ENCODE measurements at regions not wholly inside any gene's neighbourhood (a gene's known extent, or its start where the extent isn't known, plus 50 kb on each side); places are given as distances from the start of the nearest gene placed in this dataset.
A peak's percentile ranks its signal among the peaks of the same experiment; 100 is the strongest.

- TF ChIP-seq, protein P1, sequence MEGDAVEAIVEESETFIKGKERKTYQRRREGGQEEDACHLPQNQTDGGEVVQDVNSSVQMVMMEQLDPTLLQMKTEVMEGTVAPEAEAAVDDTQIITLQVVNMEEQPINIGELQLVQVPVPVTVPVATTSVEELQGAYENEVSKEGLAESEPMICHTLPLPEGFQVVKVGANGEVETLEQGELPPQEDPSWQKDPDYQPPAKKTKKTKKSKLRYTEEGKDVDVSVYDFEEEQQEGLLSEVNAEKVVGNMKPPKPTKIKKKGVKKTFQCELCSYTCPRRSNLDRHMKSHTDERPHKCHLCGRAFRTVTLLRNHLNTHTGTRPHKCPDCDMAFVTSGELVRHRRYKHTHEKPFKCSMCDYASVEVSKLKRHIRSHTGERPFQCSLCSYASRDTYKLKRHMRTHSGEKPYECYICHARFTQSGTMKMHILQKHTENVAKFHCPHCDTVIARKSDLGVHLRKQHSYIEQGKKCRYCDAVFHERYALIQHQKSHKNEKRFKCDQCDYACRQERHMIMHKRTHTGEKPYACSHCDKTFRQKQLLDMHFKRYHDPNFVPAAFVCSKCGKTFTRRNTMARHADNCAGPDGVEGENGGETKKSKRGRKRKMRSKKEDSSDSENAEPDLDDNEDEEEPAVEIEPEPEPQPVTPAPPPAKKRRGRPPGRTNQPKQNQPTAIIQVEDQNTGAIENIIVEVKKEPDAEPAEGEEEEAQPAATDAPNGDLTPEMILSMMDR (IDR thresholded peaks at IDR 0.05; ENCODE audit: low read depth, low read length): no peak
- H3K4me3 ChIP-seq (ENCODE audit: low read depth, low read length): no peak overlapping the region
- in situ Hi-C loops (cut with HindIII; ENCODE audit: low sequenced_read_pairs): no loop called here
- no peak for DNase-seq (ENCODE audit: low read depth, low spot score)
Observed at GRCh38 chr11:25980091-25980490, 351.8 kb upstream of the ANO3 start.

DNA sequence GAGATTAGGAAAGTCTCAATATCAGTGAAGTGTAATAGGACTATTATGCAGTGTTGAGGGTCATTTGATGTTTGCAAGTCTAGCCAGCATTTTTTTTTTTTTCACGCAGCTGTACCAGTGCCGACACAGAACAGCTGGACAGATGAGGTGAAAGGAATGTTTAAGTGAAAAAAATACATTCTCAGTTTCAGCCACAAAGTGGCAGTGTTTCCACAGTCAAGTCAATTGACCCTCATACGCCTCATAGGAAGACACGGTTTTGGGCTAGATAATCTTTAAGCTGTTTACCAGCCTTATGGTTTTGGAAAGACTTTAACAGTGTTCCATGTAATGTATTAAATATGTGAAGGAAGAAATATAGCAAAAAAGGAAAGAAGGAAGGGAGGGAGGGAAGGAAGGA is 349.9 kb upstream of the ANO3 start:
- in situ Hi-C loops (cut with HindIII; ENCODE audit: low sequenced_read_pairs): no loop called here
- no peak overlapping the region for H3K4me3 ChIP-seq (ENCODE audit: low read depth, low read length)
- TF ChIP-seq, protein P1 (IDR thresholded peaks at IDR 0.05; ENCODE audit: low read depth, low read length): peak; percentile 48
- DNase-seq (ENCODE audit: low read depth, low spot score): peak; percentile 71

DNA sequence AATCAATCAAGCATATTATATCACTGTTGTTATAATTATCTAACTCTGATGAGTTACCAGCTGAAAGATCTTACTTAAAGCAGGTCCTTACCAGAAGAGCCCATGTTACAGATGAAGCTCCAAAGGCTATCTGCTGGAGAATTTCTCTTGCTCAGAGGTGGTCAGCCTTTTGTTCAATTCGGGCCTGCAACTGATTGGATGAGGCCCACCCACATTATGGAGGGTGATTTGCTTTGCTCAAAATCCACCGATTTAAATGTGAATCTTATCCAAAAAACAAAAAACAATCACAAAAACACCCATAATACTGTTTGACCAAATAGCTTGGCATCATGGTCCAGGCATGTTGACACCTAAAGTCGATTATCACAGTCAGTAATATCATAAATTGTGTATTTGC is 348.6 kb upstream of the ANO3 start:
- DNase-seq (ENCODE audit: low read depth, low spot score): no peak
- TF ChIP-seq, protein P1 (IDR thresholded peaks at IDR 0.05; ENCODE audit: low read depth, low read length): no peak
- in situ Hi-C loops (cut with HindIII; ENCODE audit: low sequenced_read_pairs): no loop called here
- no peak overlapping the region for H3K4me3 ChIP-seq (ENCODE audit: low read depth, low read length)

DNA sequence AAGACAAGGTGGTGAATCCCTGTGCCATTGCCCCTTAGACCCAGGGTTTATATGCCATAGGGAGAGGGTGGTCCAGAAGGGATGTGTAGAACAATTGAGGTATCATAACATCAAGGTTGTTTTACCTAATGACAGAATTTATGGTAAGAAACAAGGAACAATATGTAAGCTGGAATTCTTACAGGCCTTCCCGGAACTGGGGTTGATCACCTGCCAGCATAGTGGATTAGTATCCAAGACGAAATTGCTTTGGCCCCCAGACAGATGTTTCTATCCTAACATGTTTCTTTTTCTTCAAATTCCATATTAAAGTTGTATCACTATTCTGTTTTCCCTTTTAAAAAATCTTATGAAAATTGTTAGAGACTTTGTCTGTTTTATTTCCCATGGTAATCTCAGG is 343.8 kb upstream of the ANO3 start:
- TF ChIP-seq, protein P1 (IDR thresholded peaks at IDR 0.05; ENCODE audit: low read depth, low read length): no peak
- H3K4me3 ChIP-seq (ENCODE audit: low read depth, low read length): no peak overlapping the region
- in situ Hi-C loops (cut with HindIII; ENCODE audit: low sequenced_read_pairs): no loop called here
- DNase-seq (ENCODE audit: low read depth, low spot score): no peak

GRCh38 chr11:25990406-25990805 is 341.5 kb upstream of the ANO3 start:
- H3K4me3 ChIP-seq (ENCODE audit: low read depth, low read length): no peak overlapping the region
- in situ Hi-C loops (cut with HindIII; ENCODE audit: low sequenced_read_pairs): no loop called here
- no peak for DNase-seq (ENCODE audit: low read depth, low spot score)
- TF ChIP-seq, protein P1 (IDR thresholded peaks at IDR 0.05; ENCODE audit: low read depth, low read length): no peak

DNA sequence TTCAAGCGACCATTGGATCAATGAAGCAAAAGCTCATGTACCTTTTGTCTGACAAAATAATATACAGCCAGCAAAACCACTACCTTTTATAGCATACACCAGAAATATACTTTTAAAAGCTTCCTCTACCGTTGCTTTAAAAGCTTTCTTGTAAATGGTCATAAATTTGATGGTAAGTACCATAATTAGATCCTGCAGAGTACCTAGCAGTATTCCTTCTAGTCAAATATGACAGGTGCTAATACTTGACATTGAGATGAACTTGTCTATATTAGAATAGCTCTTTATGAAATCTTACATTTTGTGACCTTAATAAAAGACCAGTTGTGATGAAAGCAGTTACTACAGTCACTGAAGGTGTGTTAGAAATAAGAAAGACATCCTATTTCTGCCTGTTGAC is 340.5 kb upstream of the ANO3 start:
- no peak for DNase-seq (ENCODE audit: low read depth, low spot score)
- no peak overlapping the region for H3K4me3 ChIP-seq (ENCODE audit: low read depth, low read length)
- in situ Hi-C loops (cut with HindIII; ENCODE audit: low sequenced_read_pairs): no loop called here
- TF ChIP-seq, protein P1 (IDR thresholded peaks at IDR 0.05; ENCODE audit: low read depth, low read length): no peak

DNA sequence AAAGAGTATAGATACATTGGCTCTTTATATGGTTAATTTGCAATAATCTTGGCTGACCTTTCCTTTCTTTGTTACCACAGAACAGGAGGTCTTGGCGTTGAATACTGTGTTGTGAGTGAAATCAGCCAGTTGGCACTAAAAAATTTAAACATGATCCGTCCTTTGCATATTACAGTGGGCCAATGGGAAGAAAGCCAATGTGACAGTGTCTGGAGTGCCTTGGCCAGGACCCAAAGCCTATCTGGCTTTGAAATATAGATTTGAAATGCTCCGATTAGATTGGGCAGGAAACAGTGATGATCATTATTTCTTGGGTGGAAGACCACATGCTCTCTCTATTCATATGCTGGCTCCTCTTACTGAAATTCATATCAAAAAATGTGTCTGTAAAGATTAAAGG is 339.6 kb upstream of the ANO3 start:
- H3K4me3 ChIP-seq (ENCODE audit: low read depth, low read length): no peak overlapping the region
- DNase-seq (ENCODE audit: low read depth, low spot score): no peak
- in situ Hi-C loops (cut with HindIII; ENCODE audit: low sequenced_read_pairs): no loop called here
- TF ChIP-seq, protein P1 (IDR thresholded peaks at IDR 0.05; ENCODE audit: low read depth, low read length): no peak

All from astrocyte of the spinal cord (primary cell).